ENCODE measurements at regions not wholly inside any gene's neighbourhood (a gene's known extent, or its start where the extent isn't known, plus 50 kb on each side); places are given as distances from the start of the nearest gene placed in this dataset.
"Not testable (repeated sequence)": the region's sequence is repeated elsewhere in the genome, so short reads cannot be mapped to it uniquely, and the experiment has no call there.

GRCh38 chr12:82529101-82529500 is 157.6 kb upstream of the TMTC2 start:
- no peak for DNase-seq (ENCODE audit: low spot score)

GRCh38 chr12:82529954-82530353 is 156.8 kb upstream of the TMTC2 start:
- DNase-seq (ENCODE audit: low spot score), result no peak

GRCh38 chr12:82530394-82530793 is 156.3 kb upstream of the TMTC2 start:
- no peak for DNase-seq (ENCODE audit: low spot score)

- DNase-seq (ENCODE audit: low spot score), result no peak
These were observed 153.4 kb upstream of the TMTC2 start for GRCh38 chr12:82533341-82533740.

- DNase-seq (ENCODE audit: low spot score), result no peak
These were observed 149.3 kb upstream of the TMTC2 start for GRCh38 chr12:82537436-82537835.

GRCh38 chr12:82554529-82554928 is 132.2 kb upstream of the TMTC2 start:
- no peak for DNase-seq (ENCODE audit: low spot score)

GRCh38 chr12:82555699-82556098 is 131.0 kb upstream of the TMTC2 start:
- no peak for DNase-seq (ENCODE audit: low spot score)

GRCh38 chr12:82565966-82566365 is 120.7 kb upstream of the TMTC2 start:
- DNase-seq (ENCODE audit: low spot score), result no peak

GRCh38 chr12:82567688-82568087 is 119.0 kb upstream of the TMTC2 start:
- no peak for DNase-seq (ENCODE audit: low spot score)

- DNase-seq (ENCODE audit: low spot score), result no peak
These were observed 112.5 kb upstream of the TMTC2 start for GRCh38 chr12:82574191-82574590.

- no peak for DNase-seq (ENCODE audit: low spot score)
These were observed 108.0 kb upstream of the TMTC2 start for GRCh38 chr12:82578725-82579124.

GRCh38 chr12:82583756-82584155 is 103.0 kb upstream of the TMTC2 start:
- no peak for DNase-seq (ENCODE audit: low spot score)

GRCh38 chr12:82593143-82593542 is 93.6 kb upstream of the TMTC2 start:
- DNase-seq (ENCODE audit: low spot score), result no peak

GRCh38 chr12:82593901-82594396 is 92.8 kb upstream of the TMTC2 start:
- no peak for DNase-seq (ENCODE audit: low spot score)

GRCh38 chr12:82595941-82596340 is 90.8 kb upstream of the TMTC2 start:
- DNase-seq (ENCODE audit: low spot score), result no peak

- DNase-seq (ENCODE audit: low spot score), result no peak
These were observed 90.2 kb upstream of the TMTC2 start for GRCh38 chr12:82596483-82596882.

GRCh38 chr12:82600379-82600778 is 86.3 kb upstream of the TMTC2 start:
- no peak for DNase-seq (ENCODE audit: low spot score)

GRCh38 chr12:82603647-82604046 is 83.1 kb upstream of the TMTC2 start:
- not testable (repeated sequence) for DNase-seq (ENCODE audit: low spot score)

- DNase-seq (ENCODE audit: low spot score), result no peak
These were observed 81.6 kb upstream of the TMTC2 start for GRCh38 chr12:82605115-82605514.

GRCh38 chr12:82608706-82609105 is 78.0 kb upstream of the TMTC2 start:
- peak; percentile 15 for DNase-seq (ENCODE audit: low spot score)

GRCh38 chr12:82609234-82609914 is 77.3 kb upstream of the TMTC2 start:
- DNase-seq (ENCODE audit: low spot score), result no peak

- DNase-seq (ENCODE audit: low spot score), result no peak
These were observed 67.1 kb upstream of the TMTC2 start for GRCh38 chr12:82619644-82620043.

- DNase-seq (ENCODE audit: low spot score), result no peak
These were observed 65.8 kb upstream of the TMTC2 start for GRCh38 chr12:82620917-82621316.

- no peak for DNase-seq (ENCODE audit: low spot score)
These were observed 61.2 kb upstream of the TMTC2 start for GRCh38 chr12:82625523-82625922.

All from AG08395 (cell line).